ENCODE measurements at regions not wholly inside any gene's neighbourhood (a gene's known extent, or its start where the extent isn't known, plus 50 kb on each side); places are given as distances from the start of the nearest gene placed in this dataset.

DNA sequence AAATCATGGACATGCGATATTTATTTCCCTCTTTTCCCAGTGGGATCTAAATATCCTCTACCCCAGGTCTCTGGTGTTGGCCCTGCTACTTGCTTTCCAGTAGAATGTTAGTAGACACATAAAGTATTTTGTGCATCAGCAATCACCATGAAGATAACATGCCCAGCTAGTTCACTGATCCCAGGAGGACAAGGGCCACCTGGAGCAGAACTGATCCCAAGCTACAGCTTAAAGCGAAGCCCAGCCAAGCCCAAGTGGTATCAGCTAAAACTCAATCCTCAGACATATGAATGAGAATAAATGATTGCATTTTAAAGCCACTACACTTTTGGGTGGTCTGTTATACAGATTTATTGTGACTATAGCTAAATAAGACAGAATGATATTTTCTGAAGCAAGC lies 516.2 kb downstream of the INSC start:
- TF ChIP-seq POLR2A (IDR thresholded peaks at IDR 0.05; ENCODE audit: low read depth, low read length): no peak
- no peak for TF ChIP-seq POLR2AphosphoS5 (IDR thresholded peaks at IDR 0.05; ENCODE audit: low read depth, low read length)
